ENCODE measurements at regions not wholly inside any gene's neighbourhood (a gene's known extent, or its start where the extent isn't known, plus 50 kb on each side); places are given as distances from the start of the nearest gene placed in this dataset.
"Not testable (repeated sequence)": the region's sequence is repeated elsewhere in the genome, so short reads cannot be mapped to it uniquely, and the experiment has no call there.

GRCh38 chr11:106553304-106553703 is 465.0 kb downstream of the GUCY1A2 start:
- Histone ChIP-seq H2AK5ac (ENCODE audit: insufficient read length, low read length) (no peak overlapping the region), H2AFZ (ENCODE audit: low read length) (no peak overlapping the region), H3T11ph (ENCODE audit: low read length) (no peak overlapping the region), H2BK20ac (ENCODE audit: low read depth, low read length, poor library complexity, severe bottlenecking) (no peak overlapping the region), H3K27me3 (ENCODE audit: insufficient read depth, low read length) (no peaks in the 10 kb centered on the region), H3K4me1 (ENCODE audit: insufficient read depth, low read length) (no peaks in the 10 kb centered on the region), H2BK120ac (ENCODE audit: low read depth, low read length, poor library complexity, severe bottlenecking) (no peak overlapping the region), H4K91ac (ENCODE audit: insufficient read length, low read depth, low read length) (no peak overlapping the region), H4K8ac (replicated peaks; ENCODE audit: insufficient read length, low read depth, low read length) (no peak overlapping the region), H3K4me2 (ENCODE audit: insufficient read depth, insufficient read length, low read length) (no peak overlapping the region), H3K23me2 (ENCODE audit: insufficient read length, low read depth, low read length, poor library complexity, severe bottlenecking) (no peaks in the 10 kb centered on the region), H3K27ac (ENCODE audit: insufficient read length, low read depth, low read length) (no peak overlapping the region), H2BK12ac (ENCODE audit: insufficient read length, low read depth, low read length) (no peak overlapping the region), H4K5ac (ENCODE audit: insufficient read length, low read depth, low read length) (no peak overlapping the region), H3K79me2 (ENCODE audit: insufficient read depth, low read length) (no peaks in the 10 kb centered on the region), H2BK15ac (ENCODE audit: low read depth, low read length) (no peak overlapping the region), H4K20me1 (ENCODE audit: control insufficient read depth, insufficient read depth, insufficient read length) (no peaks in the 10 kb centered on the region), H3K56ac (ENCODE audit: insufficient read length, low read depth, low read length) (no peak overlapping the region), H3K18ac (ENCODE audit: insufficient read length, low read depth, low read length) (no peak overlapping the region), H3K9me3 (ENCODE audit: control insufficient read depth, low read depth, low read length) (no peaks in the 10 kb centered on the region), H3K14ac (ENCODE audit: insufficient read depth, low read length) (no peak overlapping the region; the same call in 1 of the 2 replicates), H3K4ac (ENCODE audit: low read depth, low read length) (no peak overlapping the region), H3K23ac (ENCODE audit: insufficient read length, low read depth, low read length) (no peak overlapping the region), H3K9ac (ENCODE audit: extremely low read depth, insufficient read length, low read length) (no peak overlapping the region), H2BK5ac (ENCODE audit: insufficient read length, low read length) (no peak overlapping the region), H3K79me1 (ENCODE audit: insufficient read depth, low read depth, low read length, poor library complexity, severe bottlenecking) (no peaks in the 10 kb centered on the region)
- Mint-ChIP-seq H3K27me3 (ENCODE audit: low read depth) (no peaks in the 10 kb centered on the region), H3K27ac (peak overlapping the region in 1 of 3 experiments; percentile 74; a peak in 1 of 7 replicates), H3K36me3 (ENCODE audit: insufficient read depth in 1 of 3, low read depth in 3 of 3) (peaks cover 0 to 12% (median 0%) of the 10 kb centered on the region in 3 experiments; a peak in 5 of 7 replicates), H3K4me3 (no peak overlapping the region), H3K4me1 (peaks cover 4 to 5% of the 10 kb centered on the region in 2 experiments; a peak in 3 of 4 replicates), H3K9me3 (peaks cover 11 to 15% of the 10 kb centered on the region in 2 experiments)
- no CpG with 5 or more reads among the region's 6 CpGs for WGBS (ENCODE audit: extremely low coverage, insufficient read length, low lambda C conversion rate)
- no peak for TF ChIP-seq CTCF (conservative IDR thresholded peaks at IDR 0.05)
- no peak for DNase-seq

GRCh38 chr11:106555566-106556250 is 462.6 kb downstream of the GUCY1A2 start:
- not testable (repeated sequence) for H4K91ac ChIP-seq (ENCODE audit: insufficient read length, low read depth, low read length); H3K27ac Mint-ChIP-seq; H2BK20ac ChIP-seq (ENCODE audit: low read depth, low read length, poor library complexity, severe bottlenecking); H3K4me1 ChIP-seq (ENCODE audit: insufficient read depth, low read length); H3K23me2 ChIP-seq (ENCODE audit: insufficient read length, low read depth, low read length, poor library complexity, severe bottlenecking); H2AFZ ChIP-seq (ENCODE audit: low read length); H2BK120ac ChIP-seq (ENCODE audit: low read depth, low read length, poor library complexity, severe bottlenecking); H3K14ac ChIP-seq (ENCODE audit: insufficient read depth, low read length); DNase-seq; H3K27me3 Mint-ChIP-seq (ENCODE audit: low read depth); H4K20me1 ChIP-seq (ENCODE audit: control insufficient read depth, insufficient read depth, insufficient read length); H4K5ac ChIP-seq (ENCODE audit: insufficient read length, low read depth, low read length); H2BK15ac ChIP-seq (ENCODE audit: low read depth, low read length); H3K18ac ChIP-seq (ENCODE audit: insufficient read length, low read depth, low read length); H3K79me2 ChIP-seq (ENCODE audit: insufficient read depth, low read length); H3K27ac ChIP-seq (ENCODE audit: insufficient read length, low read depth, low read length); H3K23ac ChIP-seq (ENCODE audit: insufficient read length, low read depth, low read length); H3K4ac ChIP-seq (ENCODE audit: low read depth, low read length); H2BK12ac ChIP-seq (ENCODE audit: insufficient read length, low read depth, low read length); H3K4me1 Mint-ChIP-seq; H3K9me3 ChIP-seq (ENCODE audit: control insufficient read depth, low read depth, low read length); H2BK5ac ChIP-seq (ENCODE audit: insufficient read length, low read length); H3K27me3 ChIP-seq (ENCODE audit: insufficient read depth, low read length); H4K8ac ChIP-seq (replicated peaks; ENCODE audit: insufficient read length, low read depth, low read length); H3K4me2 ChIP-seq (ENCODE audit: insufficient read depth, insufficient read length, low read length); H3K79me1 ChIP-seq (ENCODE audit: insufficient read depth, low read depth, low read length, poor library complexity, severe bottlenecking); H2AK5ac ChIP-seq (ENCODE audit: insufficient read length, low read length); H3K9ac ChIP-seq (ENCODE audit: extremely low read depth, insufficient read length, low read length); H3K56ac ChIP-seq (ENCODE audit: insufficient read length, low read depth, low read length); H3K4me3 Mint-ChIP-seq
- peak overlapping the region; percentile 53 for H3T11ph ChIP-seq (ENCODE audit: low read length)
- H3K9me3 Mint-ChIP-seq, result peaks cover 11 to 15% of the 10 kb centered on the region in 2 experiments
- WGBS (ENCODE audit: extremely low coverage, insufficient read length, low lambda C conversion rate), result no CpG with 5 or more reads among the region's 13 CpGs
- H3K36me3 Mint-ChIP-seq (ENCODE audit: insufficient read depth in 1 of 3, low read depth in 3 of 3), result peaks cover 0 to 12% (median 0%) of the 10 kb centered on the region in 3 experiments; a peak in 5 of 7 replicates

All from H9 (cell line).